Left ventricle myocardium superior (tissue), 1 donor: ENCODE measurements at regions not wholly inside any gene's neighbourhood (a gene's known extent, or its start where the extent isn't known, plus 50 kb on each side); places are given as distances from the start of the nearest gene placed in this dataset.
A peak's percentile ranks its signal among the peaks of the same experiment; 100 is the strongest.

Source experiments
- ATAC-seq: fragments of 200-7000 bp; cut with Tn5 transposase; one replicate; pipeline ENCODE4 v1.9.1; 2020; ENCODE audit warnings: mild to moderate bottlenecking, moderate library complexity
- DNase-seq: peaks from one replicate; pipeline ENCODE4 v3.0.0-alpha.2; 2020
- intact Hi-C: fragments of 100-400 bp; cut with micrococcal nuclease; formaldehyde crosslinking; loops from one replicate; pipeline ENCODE4 v1.11.0; 2022
- donor health status: DM: no; HTN: yes; CAD: no; lungs with severe emphysema.

DNA sequence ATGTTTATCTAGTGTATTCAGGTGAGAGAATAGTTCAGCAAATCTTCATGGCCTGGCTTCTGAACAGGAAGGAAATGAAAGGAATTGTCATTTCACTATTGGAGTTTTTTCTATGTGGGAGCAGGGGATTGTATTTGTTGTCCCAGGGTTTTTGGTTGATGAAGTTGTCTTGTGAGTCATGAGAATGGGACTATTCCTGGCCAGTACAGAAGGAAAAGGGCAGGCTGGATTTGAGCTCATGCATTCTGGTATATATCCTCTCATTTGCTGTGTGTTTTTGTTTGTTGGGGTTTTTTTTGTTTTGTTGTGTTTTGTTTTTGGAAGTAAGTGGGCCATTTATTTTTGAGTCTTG is 101.2 kb upstream of the MKLN1 start:
- ATAC-seq = no peak
- no peak for DNase-seq
- intact Hi-C loops = no loop called here

DNA sequence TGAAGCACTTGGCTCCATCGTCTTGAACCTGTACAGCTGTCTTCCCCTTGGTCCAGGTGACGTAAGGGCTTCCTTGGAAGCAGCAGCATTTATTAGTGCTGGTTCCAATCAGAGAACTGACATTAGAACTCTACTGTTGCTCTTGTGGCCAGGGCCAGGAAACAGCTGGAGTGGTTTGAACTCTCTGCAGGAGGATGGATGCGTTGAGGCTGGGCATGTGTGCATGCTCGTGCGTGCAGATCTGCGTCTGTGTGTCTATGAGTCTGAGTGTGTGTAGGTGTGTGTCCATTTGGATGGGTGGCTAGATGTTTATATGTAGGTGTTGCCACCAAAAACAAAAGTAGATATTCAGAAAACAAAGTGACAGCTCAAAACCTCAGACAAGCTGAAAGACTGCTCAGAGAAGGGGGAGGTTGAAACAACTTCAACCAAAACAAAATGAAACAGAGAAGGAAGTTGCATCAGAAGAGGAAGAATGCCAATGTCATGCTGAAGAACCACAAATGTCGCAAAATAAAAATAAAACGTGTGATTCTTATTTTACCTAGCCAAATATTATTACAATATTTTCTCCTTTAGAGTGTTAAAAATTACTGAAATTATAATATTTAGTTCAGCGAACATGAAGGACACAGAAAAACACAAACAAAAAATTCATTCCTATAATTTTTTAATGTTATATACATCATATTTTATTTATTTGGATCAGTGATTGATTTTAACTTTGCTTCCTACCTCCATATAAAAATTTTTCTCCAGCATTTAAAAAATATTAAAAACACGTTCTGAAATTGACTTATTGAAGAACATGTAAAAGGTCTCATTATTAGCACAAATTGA is 96.1 kb upstream of the MKLN1 start:
- ATAC-seq = peak; percentile 84
- intact Hi-C loops = no loop called here
- DNase-seq = peak; percentile 47

DNA sequence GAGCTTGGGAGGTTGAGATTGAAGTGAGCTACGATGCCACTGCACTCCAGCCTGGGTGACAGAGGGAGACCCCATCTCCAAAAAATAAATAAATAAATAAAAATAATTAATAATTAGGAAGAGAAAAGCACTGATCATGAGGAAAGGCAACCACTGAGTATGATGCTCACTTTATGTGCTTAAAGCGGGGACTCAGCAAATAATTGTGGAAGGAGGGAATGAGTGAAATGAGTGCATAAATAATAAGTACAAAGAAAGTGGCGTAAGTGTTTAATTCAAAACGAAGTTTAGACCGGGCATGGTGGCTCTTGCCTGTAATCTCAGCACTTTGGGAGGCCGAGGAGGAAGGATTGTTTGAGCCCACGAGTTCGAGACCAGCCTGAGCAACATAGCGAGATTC is 94.9 kb upstream of the MKLN1 start:
- DNase-seq = no peak
- intact Hi-C loops = no loop called here
- no peak for ATAC-seq

DNA sequence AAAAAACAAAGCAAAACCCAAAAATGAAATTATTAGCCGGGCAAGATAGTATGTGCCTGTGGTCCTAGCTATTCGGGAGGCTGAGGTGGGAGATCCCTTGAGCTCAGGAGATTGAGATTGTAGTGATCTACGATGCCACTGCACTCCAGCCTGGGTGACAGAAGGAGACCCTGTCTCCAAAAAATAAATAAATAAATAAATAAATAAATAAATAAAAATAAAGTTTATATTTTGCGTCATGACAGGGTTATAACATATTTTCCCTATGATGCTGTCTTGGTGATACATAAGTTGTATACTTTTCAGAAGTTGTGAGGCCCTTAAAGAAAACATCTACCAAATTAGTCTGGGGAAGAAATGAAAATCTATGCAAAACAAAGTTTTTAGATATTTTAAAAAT is 94.5 kb upstream of the MKLN1 start:
- intact Hi-C loops = no loop called here
- ATAC-seq (no peak), DNase-seq (no peak)

DNA sequence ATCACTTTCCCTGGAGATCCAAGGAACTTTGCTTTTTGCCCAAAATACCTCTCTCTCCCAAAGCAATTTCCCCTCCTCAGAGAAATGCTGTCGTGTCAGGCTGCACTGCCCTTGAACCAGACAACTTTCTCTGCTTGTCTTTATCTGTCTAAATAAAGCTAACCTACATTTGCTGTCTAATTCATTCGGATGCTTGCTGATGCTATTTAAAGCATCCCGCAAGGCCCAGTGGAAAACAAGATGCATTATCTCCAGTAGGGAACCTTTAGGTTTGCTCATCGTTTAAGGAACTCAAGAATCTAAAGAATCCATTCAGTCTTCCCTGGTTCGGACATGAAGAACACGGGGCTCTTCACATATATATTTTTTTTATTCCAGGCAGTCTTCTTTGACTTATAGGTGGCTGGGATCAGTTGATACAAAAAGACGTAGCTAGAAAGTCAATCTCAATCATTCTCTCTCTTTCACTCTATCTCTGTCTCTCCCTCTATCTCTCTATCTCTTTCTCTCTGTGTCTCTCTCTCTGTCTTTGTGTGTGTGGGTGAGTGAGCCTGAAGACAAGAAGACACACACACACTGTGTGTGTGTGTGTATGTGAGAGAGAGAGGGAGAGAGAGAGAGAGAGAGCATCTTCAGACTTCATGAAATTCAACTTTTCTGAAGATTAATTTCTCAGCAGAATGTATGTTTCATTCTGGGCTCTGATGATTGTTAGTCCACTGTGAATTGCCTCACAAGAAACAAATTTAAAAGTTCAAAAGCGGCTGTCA is 92.8 kb upstream of the MKLN1 start:
- intact Hi-C loops = no loop called here
- DNase-seq = no peak
- ATAC-seq = peak; percentile 64

DNA sequence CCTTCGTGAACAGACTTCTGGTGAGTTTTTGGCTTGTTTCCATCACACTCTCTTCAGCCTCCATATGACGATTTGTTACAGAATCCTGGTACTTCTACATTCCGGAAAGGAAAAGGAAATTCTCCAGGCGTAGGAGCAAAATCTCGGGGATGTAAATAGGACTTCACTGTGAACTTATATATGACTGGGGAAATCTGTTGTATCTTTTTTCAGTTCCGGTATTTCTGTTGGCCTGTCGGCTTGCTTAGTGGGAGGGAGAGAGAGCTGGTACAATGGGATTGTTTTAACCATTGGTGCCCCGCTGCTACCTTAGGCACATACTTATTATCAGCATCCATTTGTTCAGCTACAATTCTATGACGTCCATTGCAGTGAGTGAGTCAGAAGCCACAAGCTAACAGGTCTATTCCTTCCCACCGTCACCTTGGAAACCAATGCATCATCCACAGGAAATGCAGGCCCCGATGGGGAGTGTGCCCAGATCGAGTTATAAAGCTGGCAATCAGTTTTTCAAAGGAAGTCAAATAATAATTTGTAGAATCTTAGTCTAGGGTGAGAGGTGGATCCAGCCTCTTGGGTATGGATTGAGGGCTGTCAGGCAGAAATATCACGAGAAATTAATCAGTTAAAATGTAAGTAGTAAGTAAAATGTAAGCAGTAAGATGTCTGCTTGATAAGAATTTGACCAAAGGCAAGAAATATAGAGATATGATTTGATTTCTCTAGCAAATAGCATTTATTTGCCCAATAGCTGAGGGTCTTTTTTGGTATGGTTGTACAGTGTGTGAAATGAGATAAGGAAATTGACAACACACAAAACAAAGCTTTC is 92.0 kb upstream of the MKLN1 start:
- intact Hi-C loops = no loop called here
- no peak for DNase-seq

DNA sequence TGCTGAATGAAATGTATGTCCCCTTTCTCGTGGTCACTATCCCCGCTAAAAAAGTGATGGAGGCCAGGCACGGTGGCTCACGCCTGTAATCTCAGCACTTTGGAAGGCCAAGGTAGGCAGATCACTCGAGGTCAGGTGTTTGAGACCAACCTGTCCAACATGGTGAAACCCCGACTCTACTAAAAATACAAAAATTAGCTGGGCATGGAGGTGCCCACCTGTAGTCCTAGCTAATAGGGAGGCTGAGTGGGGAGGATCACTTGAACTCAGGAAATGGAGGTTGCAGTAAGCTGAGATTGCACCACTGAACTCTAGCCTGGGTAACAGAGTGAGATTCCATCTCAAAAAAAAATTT is 91.4 kb upstream of the MKLN1 start:
- DNase-seq = no peak
- intact Hi-C loops = no loop called here
- no peak for ATAC-seq

More for the DNA sequence above, 92.0 kb upstream of the MKLN1 start:
- peak; percentile 11 for ATAC-seq

DNA sequence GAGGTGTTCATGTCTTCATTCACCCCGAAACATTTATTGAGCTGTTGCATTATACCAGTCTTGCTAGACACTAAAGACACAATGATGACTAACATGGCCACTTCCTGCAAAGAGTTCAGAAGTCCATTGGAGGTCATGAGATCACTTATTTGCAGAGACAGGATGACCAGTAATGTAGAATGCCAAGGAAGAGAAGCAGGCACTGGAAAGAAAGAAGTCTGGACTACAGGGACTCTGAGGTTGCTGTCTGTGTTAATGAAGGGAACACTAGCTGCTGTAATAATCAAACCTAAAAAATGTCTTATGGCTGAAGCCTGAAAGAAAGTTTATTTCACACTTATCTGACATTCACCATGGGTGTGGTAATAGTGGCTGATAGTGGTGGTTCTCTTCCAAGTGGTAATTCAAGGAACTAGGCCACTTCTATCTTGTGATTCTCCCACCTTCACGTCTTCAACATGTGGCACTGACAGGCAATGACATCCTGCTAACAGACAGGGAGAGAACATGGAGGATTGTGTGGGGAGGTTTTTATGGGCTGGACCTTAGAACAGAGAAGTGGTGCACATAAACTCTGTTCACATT is 89.2 kb upstream of the MKLN1 start:
- no peak for DNase-seq
- ATAC-seq = no peak
- intact Hi-C loops = no loop called here

DNA sequence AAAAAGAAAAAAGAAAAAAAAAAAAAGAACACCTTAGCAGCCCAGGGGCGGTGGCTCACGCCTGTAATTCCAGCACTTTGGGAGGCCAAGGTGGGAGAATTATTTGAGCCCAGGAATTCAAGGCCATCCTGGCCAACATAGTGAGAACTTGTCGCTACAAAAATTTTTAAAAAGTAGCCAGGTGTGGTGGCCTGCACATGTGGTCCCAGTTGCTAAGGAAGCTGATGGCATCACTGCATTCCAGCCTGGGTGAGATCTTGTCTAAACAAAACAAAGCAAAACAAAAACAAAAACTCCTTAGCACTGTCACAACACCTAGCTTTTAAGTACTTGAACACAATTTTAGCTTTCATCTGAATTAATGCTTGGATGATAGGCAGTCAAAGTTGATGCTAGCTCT is 86.3 kb upstream of the MKLN1 start:
- intact Hi-C loops = no loop called here

DNA sequence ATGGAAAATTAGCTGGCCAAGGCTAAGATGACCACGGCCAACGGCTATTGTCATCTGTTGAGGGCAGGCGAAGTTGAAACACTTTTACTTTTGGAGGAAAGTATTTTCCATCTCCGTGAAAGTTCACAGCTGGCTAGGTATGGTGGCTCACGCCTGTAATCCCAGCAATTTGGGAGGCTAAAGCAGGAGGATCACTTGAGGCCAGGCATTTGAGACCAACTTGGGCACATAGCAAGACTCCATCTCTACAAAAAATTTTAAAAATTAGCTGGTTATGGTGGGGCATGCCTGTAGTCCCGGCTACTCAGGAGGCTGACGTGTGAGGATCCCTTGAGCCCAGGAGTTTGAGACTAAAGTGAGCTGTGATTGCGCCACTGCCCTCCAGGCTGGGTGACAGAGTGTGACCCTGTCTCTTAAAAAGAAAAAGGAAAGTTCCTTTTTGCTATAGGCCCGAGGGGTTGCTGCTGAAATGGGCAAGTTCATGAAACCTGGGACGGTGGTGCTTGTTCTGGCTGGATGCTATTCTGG is 85.5 kb upstream of the MKLN1 start:
- DNase-seq (no peak), ATAC-seq (no peak)
- intact Hi-C loops = no loop called here

More for the DNA sequence above, 86.3 kb upstream of the MKLN1 start:
- DNase-seq (no peak), ATAC-seq (no peak)

DNA sequence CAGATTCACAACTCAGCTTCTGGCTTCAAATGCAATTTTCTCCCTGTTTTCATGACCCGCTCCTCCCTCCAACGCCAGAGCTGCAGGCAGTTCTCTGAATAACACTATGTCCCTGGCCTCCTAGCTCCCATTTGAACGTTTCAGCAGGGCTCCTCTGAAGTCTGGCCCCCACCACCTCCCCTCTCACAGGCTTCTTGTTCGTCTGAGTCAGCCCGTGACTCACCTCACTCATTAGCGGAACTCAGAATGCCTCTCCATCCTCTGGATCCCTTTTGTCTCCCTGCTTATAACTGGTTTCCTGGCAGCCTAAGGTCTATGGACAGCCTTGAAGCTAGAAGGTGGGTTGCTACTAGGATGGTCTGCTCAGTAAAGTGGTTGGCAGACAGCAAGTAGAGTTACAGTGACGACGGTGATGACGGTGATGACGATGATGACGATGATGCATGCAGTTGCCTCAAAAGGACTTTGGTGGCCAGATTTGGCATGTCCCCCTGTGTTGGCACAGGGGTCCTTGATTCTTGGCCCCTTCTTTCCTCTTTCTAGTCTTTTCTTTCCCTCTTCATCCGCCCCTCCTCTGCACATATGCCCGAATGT is 83.3 kb upstream of the MKLN1 start:
- no peak for ATAC-seq
- no peak for DNase-seq
- intact Hi-C loops = no loop called here

DNA sequence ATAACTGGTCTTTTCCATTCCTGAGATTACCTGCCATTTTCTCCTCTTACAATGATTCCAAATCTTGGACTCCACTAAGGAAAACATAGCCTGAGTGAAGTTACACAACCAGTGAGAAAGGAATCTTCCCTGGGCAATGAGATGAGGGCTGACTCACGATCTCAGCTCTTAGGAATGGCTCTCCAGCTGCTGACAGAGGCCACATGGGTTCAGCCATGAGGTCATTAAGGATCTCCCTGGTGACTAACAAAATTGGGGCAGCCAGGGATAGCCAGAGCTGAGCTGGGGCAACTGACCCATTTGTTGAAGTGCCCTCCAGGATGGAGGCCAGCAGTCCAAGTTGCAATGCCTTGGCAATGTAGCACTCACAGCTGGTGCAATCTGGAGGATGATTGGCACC is 78.7 kb upstream of the MKLN1 start:
- peak; percentile 97 for ATAC-seq
- intact Hi-C loops = no loop called here
- DNase-seq = peak; percentile 52

DNA sequence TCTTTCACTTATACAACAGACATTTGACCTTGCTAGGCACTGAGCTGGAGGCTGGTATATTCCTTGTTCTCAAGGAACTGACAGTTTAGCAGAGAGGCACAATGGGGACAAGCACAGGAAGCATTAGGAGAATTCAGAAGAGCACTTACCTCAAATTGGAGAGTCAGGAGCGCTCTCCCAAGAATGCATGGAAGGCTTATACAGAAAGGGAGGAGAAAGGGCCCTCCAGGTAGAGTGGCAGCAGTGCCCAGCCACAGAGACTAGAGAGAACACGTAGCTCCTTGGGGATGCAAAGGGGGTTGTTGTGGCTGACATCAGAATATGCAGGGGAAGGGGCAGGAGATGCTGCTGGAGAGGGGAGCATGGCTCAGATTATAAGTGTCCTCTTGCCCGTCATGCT is 78.2 kb upstream of the MKLN1 start:
- no peak for ATAC-seq
- intact Hi-C loops = no loop called here
- DNase-seq = no peak

DNA sequence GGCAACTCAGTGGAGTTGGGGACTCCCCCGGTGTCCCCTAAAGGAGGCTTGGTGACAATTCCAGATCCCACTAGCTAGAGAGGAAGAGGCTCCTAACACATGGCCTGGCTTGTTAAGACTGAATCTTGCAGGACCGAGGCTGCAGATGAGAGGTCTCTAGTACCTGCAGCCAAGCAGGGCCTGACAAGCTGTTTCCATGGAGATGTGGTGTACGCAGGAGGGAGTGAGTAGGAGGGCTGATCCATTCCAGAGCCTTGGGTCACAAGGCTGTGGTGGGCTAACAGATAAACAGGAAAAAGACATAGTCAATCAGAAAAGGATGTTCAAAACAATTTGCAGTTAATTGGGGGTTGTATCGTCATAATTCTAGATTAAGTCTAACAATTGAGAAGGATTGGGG is 77.3 kb upstream of the MKLN1 start:
- no peak for DNase-seq
- intact Hi-C loops = no loop called here
- no peak for ATAC-seq

DNA sequence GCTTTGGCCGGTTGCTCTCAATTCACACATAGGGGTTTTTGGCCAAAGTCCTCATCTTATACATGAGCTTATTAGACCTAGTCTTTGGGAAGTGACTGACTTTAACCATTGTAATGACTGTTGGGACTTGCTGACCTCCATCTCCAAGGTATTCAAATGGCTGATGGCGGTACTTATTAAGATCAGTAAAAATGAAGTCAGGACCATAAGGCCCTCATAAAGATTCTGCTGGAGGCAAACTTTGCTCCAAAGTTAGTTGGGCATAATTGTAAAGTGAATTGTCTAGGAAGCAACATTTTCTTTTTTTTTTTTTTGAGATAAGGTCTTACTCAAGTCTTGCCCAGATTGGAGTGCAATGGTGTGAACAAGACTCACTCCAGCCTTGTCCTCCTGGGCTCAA is 76.3 kb upstream of the MKLN1 start:
- DNase-seq = no peak
- no peak for ATAC-seq
- intact Hi-C loops = no loop called here

DNA sequence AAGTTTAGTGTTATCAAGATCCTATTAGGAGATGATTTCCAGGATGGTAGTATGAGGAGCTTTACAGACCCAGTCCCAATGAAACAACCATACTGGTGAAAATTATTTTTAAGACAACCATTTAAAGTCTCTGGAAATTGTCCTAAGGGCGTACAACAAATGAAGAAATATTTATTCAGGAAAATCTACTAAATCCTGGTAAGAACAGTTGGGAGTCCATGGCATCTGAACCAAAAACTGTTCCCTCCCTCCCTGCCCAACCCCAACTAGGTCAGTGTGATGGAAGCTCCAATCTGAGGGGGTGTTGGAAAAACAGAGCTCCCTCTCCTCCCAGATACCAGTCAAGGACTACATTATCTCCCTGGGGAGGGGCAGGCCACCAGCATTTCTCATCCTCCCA is 74.7 kb upstream of the MKLN1 start:
- intact Hi-C loops = no loop called here
- ATAC-seq = no peak
- DNase-seq = no peak

DNA sequence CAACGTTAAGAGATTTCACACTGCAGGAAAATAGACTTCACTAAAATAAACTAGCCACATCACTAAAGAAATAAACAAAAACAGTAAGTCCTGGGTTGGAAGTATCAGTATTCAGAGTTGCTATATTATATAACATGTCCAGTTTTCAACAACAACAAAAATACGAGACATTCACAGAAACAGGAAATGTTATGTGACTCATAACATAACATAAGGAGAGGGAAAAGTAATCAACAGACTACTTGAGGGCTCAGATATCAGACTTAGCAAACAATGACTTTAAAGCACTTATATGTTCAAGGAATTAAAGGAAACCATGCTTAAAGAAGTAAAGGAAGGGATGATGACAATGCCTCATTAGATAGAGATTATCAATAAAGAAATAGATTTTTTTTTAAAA is 73.5 kb upstream of the MKLN1 start:
- no peak for ATAC-seq

DNA sequence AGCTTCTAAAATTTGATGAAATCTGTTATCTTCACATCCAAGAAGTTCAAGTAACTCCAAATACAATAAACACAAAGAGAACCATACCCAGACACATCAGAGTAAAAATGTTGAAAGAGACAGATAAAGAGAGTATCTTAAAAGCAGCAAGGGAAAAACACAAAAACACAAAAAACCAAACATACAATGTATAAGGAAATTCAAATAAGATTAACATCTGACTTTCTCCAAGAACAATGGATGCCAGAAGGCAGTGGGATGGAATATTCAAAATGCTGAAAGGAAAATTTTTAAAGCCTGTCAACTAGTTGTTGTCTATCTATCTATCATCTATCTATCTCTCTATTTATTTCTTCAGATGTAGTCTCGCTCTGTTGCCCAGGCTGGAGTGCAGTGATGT is 72.4 kb upstream of the MKLN1 start:
- ATAC-seq (no peak), DNase-seq (no peak)
- intact Hi-C loops = no loop called here

More for the DNA sequence above, 73.5 kb upstream of the MKLN1 start:
- DNase-seq = no peak
- intact Hi-C loops = no loop called here

DNA sequence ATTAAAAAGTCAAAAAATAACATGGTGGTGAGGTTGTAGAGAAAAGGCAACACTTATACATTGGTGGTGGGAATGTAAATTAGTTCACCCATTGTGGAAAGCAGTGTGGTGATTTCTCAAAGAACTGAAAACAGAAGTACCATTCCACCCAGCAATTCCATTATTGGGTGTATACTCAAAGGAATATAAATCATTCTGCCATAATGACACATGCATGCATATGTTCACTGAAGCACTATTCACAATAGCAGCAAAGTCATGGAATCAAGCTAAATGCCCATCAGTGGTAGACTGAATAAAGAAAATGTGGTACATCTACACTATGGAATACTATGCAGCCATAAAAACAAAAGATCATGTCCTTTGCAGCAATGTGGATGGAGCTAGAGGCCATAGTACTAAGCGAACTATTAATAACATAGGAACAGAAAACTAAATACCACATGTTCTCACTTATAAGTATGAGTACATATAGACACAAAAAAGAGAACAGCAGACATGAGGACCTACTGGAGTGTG is 66.1 kb upstream of the MKLN1 start:
- ATAC-seq (no peak), DNase-seq (no peak)
- intact Hi-C loops = no loop called here
